ENCODE measurements at regions not wholly inside any gene's neighbourhood (a gene's known extent, or its start where the extent isn't known, plus 50 kb on each side); places are given as distances from the start of the nearest gene placed in this dataset.

- TF ChIP-seq CTCF (IDR thresholded peaks at IDR 0.05) (no peak), POLR2A (IDR thresholded peaks at IDR 0.05) (no peak), POLR2AphosphoS5 (IDR thresholded peaks at IDR 0.05) (no peak), EP300 (IDR thresholded peaks at IDR 0.05) (no peak)
Observed at GRCh38 chr6:165863801-165864200, 200.8 kb upstream of the PDE10A start.
